SK-N-MC (cell line): ENCODE measurements at regions not wholly inside any gene's neighbourhood (a gene's known extent, or its start where the extent isn't known, plus 50 kb on each side); places are given as distances from the start of the nearest gene placed in this dataset.

Experiments used
- DNase-seq: peaks from one replicate; pipeline ENCODE4 v3.0.0-alpha.2; 2011; ENCODE audit warnings: low read depth, low spot score
- H3K27ac ChIP-seq: fragments of 200-600 bp; sonication (generic); 2 replicates; pipeline ENCODE4 v1.5.1; 2016; ENCODE audit warnings: mixed run types
- H3K36me3 ChIP-seq: fragments of 200-600 bp; sonication (generic); 2 replicates; pipeline ENCODE4 v1.6.1; 2017; ENCODE audit warnings: antibody characterized with exemption, low read length, mixed read lengths; ENCODE audit not compliant: insufficient read depth
- H3K4me3 ChIP-seq: fragments of 200-600 bp; sonication (generic); 2 replicates; pipeline ENCODE4 v1.5.1; 2016
- H3K9ac ChIP-seq: fragments of 200-600 bp; sonication (generic); 2 replicates; pipeline ENCODE4 v1.8.0; 2017; ENCODE audit warnings: mixed run types, mixed read lengths; ENCODE audit not compliant: insufficient read length
- H3K9me3 ChIP-seq: fragments of 200-600 bp; sonication (generic); 2 replicates; pipeline ENCODE4 v1.6.1; 2017; ENCODE audit warnings: low read depth, mild to moderate bottlenecking, antibody characterized with exemption, low read length, moderate library complexity, mixed read lengths
- EZH2 ChIP-seq: fragments of 200-600 bp; sonication (generic); IDR thresholded peaks from one replicate; pipeline ENCODE4 v1.6.1; 2017; ENCODE audit warnings: antibody characterized with exemption
- FOXP2 ChIP-seq: optimal IDR thresholded peaks from 2 replicates; pipeline ENCODE3; 2011; ENCODE audit warnings: mild to moderate bottlenecking, moderate library complexity; ENCODE audit not compliant: insufficient read depth; ENCODE audit errors: extremely low read length, control extremely low read depth
- POLR2AphosphoS5 ChIP-seq: IDR thresholded peaks from 2 replicates; pipeline ENCODE4 v1.6.1; 2012; ENCODE audit warnings: mild to moderate bottlenecking, low read depth, low read length, borderline replicate concordance

GRCh38 chr9:99336005-99336404, 113.9 kb downstream of the SEC61B start:
- Histone ChIP-seq H3K36me3 (no peaks in the 10 kb centered on the region), H3K4me3 (no peak overlapping the region), H3K9ac (no peak overlapping the region), H3K27ac (no peak overlapping the region), H3K9me3 (no peaks in the 10 kb centered on the region)
- DNase-seq, result no peak
- TF ChIP-seq EZH2 (no peak), POLR2AphosphoS5 (no peak), FOXP2 (no peak)

GRCh38 chr9:99336531-99336930, 114.4 kb downstream of the SEC61B start:
- no peak for DNase-seq
- no peaks in the 10 kb centered on the region for H3K36me3 ChIP-seq
- no peaks in the 10 kb centered on the region for H3K9me3 ChIP-seq
- no peak overlapping the region for H3K9ac ChIP-seq
- TF ChIP-seq FOXP2 (no peak), EZH2 (no peak), POLR2AphosphoS5 (no peak)
- no peak overlapping the region for H3K27ac ChIP-seq
- no peak overlapping the region for H3K4me3 ChIP-seq

- no peaks in the 10 kb centered on the region for H3K9me3 ChIP-seq
- TF ChIP-seq EZH2 (no peak), FOXP2 (no peak), POLR2AphosphoS5 (no peak)
- no peak overlapping the region for H3K27ac ChIP-seq
- H3K36me3 ChIP-seq, result no peaks in the 10 kb centered on the region
- no peak for DNase-seq
- no peak overlapping the region for H3K9ac ChIP-seq
- no peak overlapping the region for H3K4me3 ChIP-seq
Measured at GRCh38 chr9:99340281-99340680, 118.2 kb downstream of the SEC61B start.

GRCh38 chr9:99341686-99342085, 119.6 kb downstream of the SEC61B start:
- no peak overlapping the region for H3K4me3 ChIP-seq

GRCh38 chr9:99345451-99345850, 123.4 kb downstream of the SEC61B start:
- Histone ChIP-seq H3K4me3 (no peak overlapping the region), H3K36me3 (no peaks in the 10 kb centered on the region), H3K9ac (no peak overlapping the region), H3K27ac (no peak overlapping the region), H3K9me3 (no peaks in the 10 kb centered on the region)
- TF ChIP-seq POLR2AphosphoS5 (no peak), FOXP2 (no peak)
- no peak for DNase-seq

More at GRCh38 chr9:99341686-99342085, 119.6 kb downstream of the SEC61B start:
- Histone ChIP-seq H3K36me3 (no peaks in the 10 kb centered on the region), H3K9me3 (no peaks in the 10 kb centered on the region), H3K27ac (no peak overlapping the region), H3K9ac (no peak overlapping the region)
- no peak for DNase-seq
- TF ChIP-seq POLR2AphosphoS5, result no peak
- TF ChIP-seq EZH2, result no peak
- no peak for TF ChIP-seq FOXP2

GRCh38 chr9:99345942-99346341, 123.9 kb downstream of the SEC61B start:
- TF ChIP-seq EZH2, result no peak
- TF ChIP-seq FOXP2, result no peak
- TF ChIP-seq POLR2AphosphoS5, result no peak
- H3K4me3 ChIP-seq, result no peak overlapping the region
- H3K36me3 ChIP-seq, result no peaks in the 10 kb centered on the region
- peak; percentile 24 for DNase-seq
- no peak overlapping the region for H3K9ac ChIP-seq
- no peak overlapping the region for H3K27ac ChIP-seq
- H3K9me3 ChIP-seq, result no peaks in the 10 kb centered on the region

GRCh38 chr9:99347568-99347967, 125.5 kb downstream of the SEC61B start:
- H3K36me3 ChIP-seq, result no peaks in the 10 kb centered on the region
- TF ChIP-seq FOXP2 (no peak), POLR2AphosphoS5 (no peak)
- no peaks in the 10 kb centered on the region for H3K9me3 ChIP-seq
- no peak overlapping the region for H3K9ac ChIP-seq
- peak; percentile 28 for DNase-seq
- H3K4me3 ChIP-seq, result peak overlapping the region; percentile 37; the same call in 1 of the 2 replicates
- peak overlapping the region; percentile 30; the same call in 1 of the 2 replicates for H3K27ac ChIP-seq

GRCh38 chr9:99348289-99348688, 126.2 kb downstream of the SEC61B start:
- Histone ChIP-seq H3K9ac (no peak overlapping the region), H3K4me3 (0 out of 2 replicates have a peak overlapping the region, but pooled peaks have one; percentile 37), H3K27ac (no peak overlapping the region), H3K36me3 (no peaks in the 10 kb centered on the region), H3K9me3 (no peaks in the 10 kb centered on the region)
- TF ChIP-seq POLR2AphosphoS5 (no peak), FOXP2 (no peak), EZH2 (no peak)
- no peak for DNase-seq

GRCh38 chr9:99349870-99350269, 127.8 kb downstream of the SEC61B start:
- Histone ChIP-seq H3K4me3 (no peak overlapping the region), H3K9ac (no peak overlapping the region), H3K9me3 (no peaks in the 10 kb centered on the region), H3K36me3 (no peaks in the 10 kb centered on the region), H3K27ac (no peak overlapping the region)
- DNase-seq, result no peak
- TF ChIP-seq POLR2AphosphoS5 (no peak), FOXP2 (no peak)
